ENCODE measurements at regions not wholly inside any gene's neighbourhood (a gene's known extent, or its start where the extent isn't known, plus 50 kb on each side); places are given as distances from the start of the nearest gene placed in this dataset.

DNA sequence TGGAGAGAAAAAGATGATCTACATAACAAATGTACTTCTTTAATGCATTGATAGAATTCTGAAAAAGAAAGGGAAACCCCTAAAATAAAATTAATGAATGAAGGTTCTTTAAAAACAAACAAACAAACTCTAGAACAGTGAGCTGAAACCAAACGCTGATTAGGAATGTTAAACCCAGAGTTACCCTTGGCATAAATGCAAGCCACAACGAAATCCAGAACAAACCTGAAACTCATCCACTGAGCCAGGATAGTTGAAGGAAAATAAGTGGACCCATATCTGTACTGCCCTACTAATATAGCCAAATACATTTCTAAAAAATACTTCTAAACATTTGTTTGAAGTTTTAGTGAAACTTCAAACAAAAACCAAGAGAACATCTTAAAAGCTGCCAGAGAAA, 505.3 kb downstream of the TTLL7 start:
- TF ChIP-seq, protein P1, sequence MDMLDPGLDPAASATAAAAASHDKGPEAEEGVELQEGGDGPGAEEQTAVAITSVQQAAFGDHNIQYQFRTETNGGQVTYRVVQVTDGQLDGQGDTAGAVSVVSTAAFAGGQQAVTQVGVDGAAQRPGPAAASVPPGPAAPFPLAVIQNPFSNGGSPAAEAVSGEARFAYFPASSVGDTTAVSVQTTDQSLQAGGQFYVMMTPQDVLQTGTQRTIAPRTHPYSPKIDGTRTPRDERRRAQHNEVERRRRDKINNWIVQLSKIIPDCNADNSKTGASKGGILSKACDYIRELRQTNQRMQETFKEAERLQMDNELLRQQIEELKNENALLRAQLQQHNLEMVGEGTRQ (IDR thresholded peaks at IDR 0.05; ENCODE audit: low read depth, low read length): no peak
- no peak for TF ChIP-seq CTCF (conservative IDR thresholded peaks at IDR 0.05; ENCODE audit: low read depth, low read length)
- TF ChIP-seq POLR2A (IDR thresholded peaks at IDR 0.05; ENCODE audit: low read depth, low read length): no peak
